ENCODE measurements at regions not wholly inside any gene's neighbourhood (a gene's known extent, or its start where the extent isn't known, plus 50 kb on each side); places are given as distances from the start of the nearest gene placed in this dataset.

DNA sequence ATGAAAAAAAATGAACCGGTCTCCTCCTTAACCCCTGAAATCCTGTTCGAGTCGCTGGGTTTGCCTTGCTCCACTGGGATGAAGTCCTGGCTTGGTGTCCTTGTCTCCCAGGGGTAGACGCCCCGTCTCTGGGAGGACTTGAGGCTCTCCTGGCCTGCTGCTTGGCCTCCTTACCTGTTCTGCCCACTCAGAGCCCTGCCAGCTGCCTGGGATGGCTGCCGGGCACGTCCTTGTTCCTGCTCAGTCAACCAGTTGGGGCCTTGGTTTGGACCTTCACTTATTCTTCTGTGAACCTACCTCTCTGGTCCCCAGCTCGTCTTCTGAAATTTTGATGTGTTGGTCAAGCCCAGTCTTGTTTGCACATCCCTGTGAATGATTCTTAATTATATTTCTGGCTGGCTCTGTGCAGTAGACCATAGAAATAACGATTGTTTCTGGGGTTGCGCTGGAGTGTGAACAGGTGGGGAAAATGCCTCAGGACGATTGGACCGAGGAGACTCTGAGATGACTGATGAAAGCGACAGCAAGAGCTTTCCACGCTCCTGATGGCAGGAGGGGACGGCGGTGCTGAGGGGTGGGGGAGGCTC, 126.5 kb upstream of the ESR1 start:
- TF ChIP-seq EZH2 (IDR thresholded peaks at IDR 0.05; ENCODE audit: borderline replicate concordance, low read length): no peak
- TF ChIP-seq, protein P1, sequence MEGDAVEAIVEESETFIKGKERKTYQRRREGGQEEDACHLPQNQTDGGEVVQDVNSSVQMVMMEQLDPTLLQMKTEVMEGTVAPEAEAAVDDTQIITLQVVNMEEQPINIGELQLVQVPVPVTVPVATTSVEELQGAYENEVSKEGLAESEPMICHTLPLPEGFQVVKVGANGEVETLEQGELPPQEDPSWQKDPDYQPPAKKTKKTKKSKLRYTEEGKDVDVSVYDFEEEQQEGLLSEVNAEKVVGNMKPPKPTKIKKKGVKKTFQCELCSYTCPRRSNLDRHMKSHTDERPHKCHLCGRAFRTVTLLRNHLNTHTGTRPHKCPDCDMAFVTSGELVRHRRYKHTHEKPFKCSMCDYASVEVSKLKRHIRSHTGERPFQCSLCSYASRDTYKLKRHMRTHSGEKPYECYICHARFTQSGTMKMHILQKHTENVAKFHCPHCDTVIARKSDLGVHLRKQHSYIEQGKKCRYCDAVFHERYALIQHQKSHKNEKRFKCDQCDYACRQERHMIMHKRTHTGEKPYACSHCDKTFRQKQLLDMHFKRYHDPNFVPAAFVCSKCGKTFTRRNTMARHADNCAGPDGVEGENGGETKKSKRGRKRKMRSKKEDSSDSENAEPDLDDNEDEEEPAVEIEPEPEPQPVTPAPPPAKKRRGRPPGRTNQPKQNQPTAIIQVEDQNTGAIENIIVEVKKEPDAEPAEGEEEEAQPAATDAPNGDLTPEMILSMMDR (IDR thresholded peaks at IDR 0.05; ENCODE audit: low read length): no peak

Data from OCI-LY1 (cell line).